ENCODE measurements at regions not wholly inside any gene's neighbourhood (a gene's known extent, or its start where the extent isn't known, plus 50 kb on each side); places are given as distances from the start of the nearest gene placed in this dataset.

- TF ChIP-seq CTCF (IDR thresholded peaks at IDR 0.05; ENCODE audit: insufficient read depth, low read depth, low read length, missing control alignments) = no peak
- no peak for DNase-seq (ENCODE audit: low read depth)
- H3K4me3 ChIP-seq (ENCODE audit: low read depth, low read length) = no peak overlapping the region
Measured at GRCh38 chr21:39029900-39030884, 153.1 kb downstream of the PSMG1 start.

- no peak for TF ChIP-seq CTCF (IDR thresholded peaks at IDR 0.05; ENCODE audit: insufficient read depth, low read depth, low read length, missing control alignments)
- H3K4me3 ChIP-seq (ENCODE audit: low read depth, low read length) = no peak overlapping the region
- DNase-seq (ENCODE audit: low read depth) = no peak
Measured at GRCh38 chr21:39029086-39029755, 154.0 kb downstream of the PSMG1 start.

- DNase-seq (ENCODE audit: low read depth) = no peak
- no peak for TF ChIP-seq CTCF (IDR thresholded peaks at IDR 0.05; ENCODE audit: insufficient read depth, low read depth, low read length, missing control alignments)
- H3K4me3 ChIP-seq (ENCODE audit: low read depth, low read length) = no peak overlapping the region
Measured at GRCh38 chr21:39025198-39025597, 158.1 kb downstream of the PSMG1 start.

GRCh38 chr21:39024538-39024937, 158.7 kb downstream of the PSMG1 start:
- TF ChIP-seq CTCF (IDR thresholded peaks at IDR 0.05; ENCODE audit: insufficient read depth, low read depth, low read length, missing control alignments) = no peak

GRCh38 chr21:39022863-39023693, 160.2 kb downstream of the PSMG1 start:
- H3K4me3 ChIP-seq (ENCODE audit: low read depth, low read length) = no peak overlapping the region
- no peak for DNase-seq (ENCODE audit: low read depth)
- TF ChIP-seq CTCF (IDR thresholded peaks at IDR 0.05; ENCODE audit: insufficient read depth, low read depth, low read length, missing control alignments) = no peak

More at GRCh38 chr21:39024538-39024937, 158.7 kb downstream of the PSMG1 start:
- no peak for DNase-seq (ENCODE audit: low read depth)
- H3K4me3 ChIP-seq (ENCODE audit: low read depth, low read length) = no peak overlapping the region

GRCh38 chr21:39022466-39022862, 160.8 kb downstream of the PSMG1 start:
- DNase-seq (ENCODE audit: low read depth) = no peak
- TF ChIP-seq CTCF (IDR thresholded peaks at IDR 0.05; ENCODE audit: insufficient read depth, low read depth, low read length, missing control alignments) = no peak
- H3K4me3 ChIP-seq (ENCODE audit: low read depth, low read length) = no peak overlapping the region

Data from GM12865 (cell line).